ENCODE measurements at regions not wholly inside any gene's neighbourhood (a gene's known extent, or its start where the extent isn't known, plus 50 kb on each side); places are given as distances from the start of the nearest gene placed in this dataset.

GRCh38 chr7:25652366-25652765 is 424.1 kb upstream of the NPVF start:
- Histone ChIP-seq H2AFZ (ENCODE audit: low read depth, low read length) (no peak overlapping the region), H3K27me3 (ENCODE audit: control insufficient read depth in 2 of 2, insufficient read depth in 2 of 2, low read length in 2 of 2) (no peaks in the 10 kb centered on the region), H3K9me1 (replicated peaks; ENCODE audit: control insufficient read depth, extremely low read depth, insufficient read depth, low read length) (no peaks in the 10 kb centered on the region), H3K4me2 (ENCODE audit: insufficient read depth, low read length) (no peak overlapping the region), H3K4me1 (ENCODE audit: control insufficient read depth, extremely low read depth, insufficient read depth, low read length) (no peaks in the 10 kb centered on the region), H3K9ac (replicated peaks; ENCODE audit: extremely low read depth, insufficient read depth, low read length) (no peak overlapping the region), H4K20me1 (replicated peaks; ENCODE audit: control insufficient read depth, extremely low read depth, insufficient read depth, low read length) (no peaks in the 10 kb centered on the region), H3K9me3 (replicated peaks; ENCODE audit: control insufficient read depth, insufficient read depth, low read length) (no peaks in the 10 kb centered on the region), H3K4me3 (replicated peaks in 1 of 3; ENCODE audit: insufficient read depth in 1 of 3, low read depth in 1 of 3, low read length in 3 of 3) (no peak overlapping the region), H3K79me2 (ENCODE audit: control insufficient read depth, insufficient read depth, low read length) (no peaks in the 10 kb centered on the region), H3K27ac (ENCODE audit: insufficient read depth, low read depth, low read length) (no peak overlapping the region), H3K36me3 (ENCODE audit: control insufficient read depth in 2 of 2, extremely low read depth in 1 of 2, insufficient read depth in 2 of 2, low read length in 2 of 2) (no peaks in the 10 kb centered on the region)
- ChIA-PET POLR2A (no interaction called here), CTCF (no interaction called here)
- FAIRE-seq: no peak
- TF ChIP-seq GATA2 (IDR thresholded peaks at IDR 0.05; ENCODE audit: insufficient read depth, insufficient read length, low read depth, low read length): no peak
- TF ChIP-seq MYC (IDR thresholded peaks at IDR 0.05; ENCODE audit: low read depth, low read length): no peak
- dilution Hi-C loops (cut with MboI; ENCODE audit: extremely low pct_ligation_motif_present, low sequenced_read_pairs): no loop called here
- intact Hi-C loops (cut with micrococcal nuclease): no loop called here
- DNase-seq (ENCODE audit: low read depth, low spot score): no peak
- no TSS peak for BruUV-seq (replicated peaks)

GRCh38 chr7:25653384-25653783 is 425.1 kb upstream of the NPVF start:
- Histone ChIP-seq H3K36me3 (ENCODE audit: control insufficient read depth in 2 of 2, extremely low read depth in 1 of 2, insufficient read depth in 2 of 2, low read length in 2 of 2) (no peaks in the 10 kb centered on the region), H3K9me3 (replicated peaks; ENCODE audit: control insufficient read depth, insufficient read depth, low read length) (no peaks in the 10 kb centered on the region), H2AFZ (ENCODE audit: low read depth, low read length) (no peak overlapping the region), H3K9me1 (replicated peaks; ENCODE audit: control insufficient read depth, extremely low read depth, insufficient read depth, low read length) (no peaks in the 10 kb centered on the region), H3K4me1 (ENCODE audit: control insufficient read depth, extremely low read depth, insufficient read depth, low read length) (no peaks in the 10 kb centered on the region), H3K27ac (ENCODE audit: insufficient read depth, low read depth, low read length) (no peak overlapping the region), H3K9ac (replicated peaks; ENCODE audit: extremely low read depth, insufficient read depth, low read length) (no peak overlapping the region), H3K27me3 (ENCODE audit: control insufficient read depth in 2 of 2, insufficient read depth in 2 of 2, low read length in 2 of 2) (no peaks in the 10 kb centered on the region), H3K4me3 (replicated peaks in 1 of 3; ENCODE audit: insufficient read depth in 1 of 3, low read depth in 1 of 3, low read length in 3 of 3) (no peak overlapping the region), H3K79me2 (ENCODE audit: control insufficient read depth, insufficient read depth, low read length) (no peaks in the 10 kb centered on the region), H4K20me1 (replicated peaks; ENCODE audit: control insufficient read depth, extremely low read depth, insufficient read depth, low read length) (no peaks in the 10 kb centered on the region), H3K4me2 (ENCODE audit: insufficient read depth, low read length) (no peak overlapping the region)
- intact Hi-C loops (cut with micrococcal nuclease) (no loop called here), dilution Hi-C loops (cut with MboI; ENCODE audit: extremely low pct_ligation_motif_present, low sequenced_read_pairs) (no loop called here)
- DNase-seq (ENCODE audit: low read depth, low spot score) (no peak), FAIRE-seq (no peak)
- TF ChIP-seq POLR2AphosphoS5 (IDR thresholded peaks at IDR 0.05; ENCODE audit: insufficient read depth, low read depth, low read length) (no peak), EZH2 (IDR thresholded peaks at IDR 0.05; ENCODE audit: borderline replicate concordance, low read depth, low read length, severe bottlenecking) (no peak), MAX (IDR thresholded peaks at IDR 0.05; ENCODE audit: insufficient read depth, insufficient read length) (no peak), MYC (IDR thresholded peaks at IDR 0.05; ENCODE audit: low read depth, low read length) (no peak), POLR2A (IDR thresholded peaks at IDR 0.05; ENCODE audit: low read depth, low read length) (no peak), GATA2 (IDR thresholded peaks at IDR 0.05; ENCODE audit: insufficient read depth, insufficient read length, low read depth, low read length) (no peak), JUN (IDR thresholded peaks at IDR 0.05; ENCODE audit: borderline replicate concordance, insufficient read depth, insufficient read length, low read depth) (no peak), FOS (IDR thresholded peaks at IDR 0.05; ENCODE audit: borderline replicate concordance, insufficient read depth, low read length) (no peak)
- TF ChIP-seq, protein P1, sequence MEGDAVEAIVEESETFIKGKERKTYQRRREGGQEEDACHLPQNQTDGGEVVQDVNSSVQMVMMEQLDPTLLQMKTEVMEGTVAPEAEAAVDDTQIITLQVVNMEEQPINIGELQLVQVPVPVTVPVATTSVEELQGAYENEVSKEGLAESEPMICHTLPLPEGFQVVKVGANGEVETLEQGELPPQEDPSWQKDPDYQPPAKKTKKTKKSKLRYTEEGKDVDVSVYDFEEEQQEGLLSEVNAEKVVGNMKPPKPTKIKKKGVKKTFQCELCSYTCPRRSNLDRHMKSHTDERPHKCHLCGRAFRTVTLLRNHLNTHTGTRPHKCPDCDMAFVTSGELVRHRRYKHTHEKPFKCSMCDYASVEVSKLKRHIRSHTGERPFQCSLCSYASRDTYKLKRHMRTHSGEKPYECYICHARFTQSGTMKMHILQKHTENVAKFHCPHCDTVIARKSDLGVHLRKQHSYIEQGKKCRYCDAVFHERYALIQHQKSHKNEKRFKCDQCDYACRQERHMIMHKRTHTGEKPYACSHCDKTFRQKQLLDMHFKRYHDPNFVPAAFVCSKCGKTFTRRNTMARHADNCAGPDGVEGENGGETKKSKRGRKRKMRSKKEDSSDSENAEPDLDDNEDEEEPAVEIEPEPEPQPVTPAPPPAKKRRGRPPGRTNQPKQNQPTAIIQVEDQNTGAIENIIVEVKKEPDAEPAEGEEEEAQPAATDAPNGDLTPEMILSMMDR (IDR thresholded peaks at IDR 0.05; ENCODE audit: extremely low read depth in 1 of 2, insufficient read depth in 1 of 2, low read depth in 1 of 2, low read length in 2 of 2): no peak
- CTCF ChIA-PET: no interaction called here
- POLR2A ChIA-PET: no interaction called here
- no TSS peak for BruUV-seq (replicated peaks)
